H1 (cell line): ENCODE measurements at regions not wholly inside any gene's neighbourhood (a gene's known extent, or its start where the extent isn't known, plus 50 kb on each side); places are given as distances from the start of the nearest gene placed in this dataset.

Source experiments
- EZH2 ChIP-seq: fragments of 200-600 bp; sonication (generic); IDR thresholded peaks from 2 replicates; pipeline ENCODE4 v1.7.1; 2012; ENCODE audit warnings: low read depth, mild to moderate bottlenecking, moderate library complexity, low read length, inconsistent platforms; ENCODE audit not compliant: severe bottlenecking
- RAD21 ChIP-seq, 2 experiments: IDR thresholded peaks in 1 of 2; conservative IDR thresholded peaks in 1 of 2; 2 replicates each; pipeline ENCODE4 v1.6.1; 2011; ENCODE audit warnings: low read depth in 2 of 2, low read length in 2 of 2, improper control_type of control experiment in 1 of 2, inconsistent platforms in 1 of 2, mild to moderate bottlenecking in 1 of 2, moderate library complexity in 1 of 2
- RNF2 ChIP-seq: fragments of 200-900, 300-1000 bp; sonication (generic); IDR thresholded peaks from 2 replicates; pipeline ENCODE4 v1.7.1; 2016; ENCODE audit warnings: borderline replicate concordance, low read depth, mild to moderate bottlenecking, antibody characterized with exemption, low read length; ENCODE audit not compliant: poor library complexity, severe bottlenecking; ENCODE audit errors: missing control alignments
- TF ChIP-seq, protein P1 (sequence below), 3 experiments: IDR thresholded peaks; 1 replicate in 2 of 3; 2 replicates in 1 of 3; pipeline versions ENCODE4 v1.5.1 to v1.6.1; 2011; ENCODE audit warnings: low read length in 3 of 3, mild to moderate bottlenecking in 3 of 3, inconsistent platforms in 2 of 3, low read depth in 1 of 3, moderate library complexity in 1 of 3; ENCODE audit not compliant: insufficient read depth in 1 of 3; ENCODE audit errors: control extremely low read depth in 1 of 3
- TF ChIP-seq, protein P2 (sequence below): fragments of 300-600 bp; sonication (generic); IDR thresholded peaks from 2 replicates; pipeline ENCODE4 v1.7.1; 2012; ENCODE audit warnings: low read length, moderate library complexity, mild to moderate bottlenecking, inconsistent platforms; ENCODE audit not compliant: insufficient replicate concordance
- TF ChIP-seq, protein P3 (sequence below): IDR thresholded peaks from 2 replicates; pipeline ENCODE4 v1.6.1; 2012; ENCODE audit warnings: low read length, inconsistent platforms

DNA sequence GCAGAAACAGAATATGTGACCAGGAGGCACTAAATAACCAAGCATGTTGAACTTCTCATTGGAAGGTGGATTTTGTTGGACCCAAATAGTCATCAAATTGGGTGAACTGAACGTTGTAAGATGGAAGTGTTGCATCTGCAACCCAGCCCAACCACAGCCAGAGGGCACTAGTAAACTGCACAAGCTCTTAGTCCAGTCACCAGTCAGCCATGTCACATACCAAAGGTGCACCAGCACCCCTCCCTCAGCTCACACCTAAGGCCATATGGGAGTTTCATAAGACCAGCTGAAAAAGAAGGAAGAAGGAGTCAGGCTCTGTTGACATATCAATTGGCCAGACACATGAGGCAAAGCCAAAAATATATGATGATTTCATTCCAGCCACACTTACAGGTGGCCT, 481.7 kb upstream of the NR5A2 start (continued):
- TF ChIP-seq, protein P1, sequence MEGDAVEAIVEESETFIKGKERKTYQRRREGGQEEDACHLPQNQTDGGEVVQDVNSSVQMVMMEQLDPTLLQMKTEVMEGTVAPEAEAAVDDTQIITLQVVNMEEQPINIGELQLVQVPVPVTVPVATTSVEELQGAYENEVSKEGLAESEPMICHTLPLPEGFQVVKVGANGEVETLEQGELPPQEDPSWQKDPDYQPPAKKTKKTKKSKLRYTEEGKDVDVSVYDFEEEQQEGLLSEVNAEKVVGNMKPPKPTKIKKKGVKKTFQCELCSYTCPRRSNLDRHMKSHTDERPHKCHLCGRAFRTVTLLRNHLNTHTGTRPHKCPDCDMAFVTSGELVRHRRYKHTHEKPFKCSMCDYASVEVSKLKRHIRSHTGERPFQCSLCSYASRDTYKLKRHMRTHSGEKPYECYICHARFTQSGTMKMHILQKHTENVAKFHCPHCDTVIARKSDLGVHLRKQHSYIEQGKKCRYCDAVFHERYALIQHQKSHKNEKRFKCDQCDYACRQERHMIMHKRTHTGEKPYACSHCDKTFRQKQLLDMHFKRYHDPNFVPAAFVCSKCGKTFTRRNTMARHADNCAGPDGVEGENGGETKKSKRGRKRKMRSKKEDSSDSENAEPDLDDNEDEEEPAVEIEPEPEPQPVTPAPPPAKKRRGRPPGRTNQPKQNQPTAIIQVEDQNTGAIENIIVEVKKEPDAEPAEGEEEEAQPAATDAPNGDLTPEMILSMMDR (IDR thresholded peaks at IDR 0.05; ENCODE audit: control extremely low read depth in 1 of 3, insufficient read depth in 1 of 3, low read depth in 1 of 3, low read length in 3 of 3): peak; percentile 41 to 70 (median 49)
- TF ChIP-seq RNF2 (no peak), EZH2 (no peak), RAD21 (IDR thresholded peaks at IDR 0.05 in 1 of 2, conservative IDR thresholded peaks at IDR 0.05 in 1 of 2; ENCODE audit: low read depth in 2 of 2, low read length in 2 of 2) (peak; percentile 73 to 76)
- TF ChIP-seq, protein P2, sequence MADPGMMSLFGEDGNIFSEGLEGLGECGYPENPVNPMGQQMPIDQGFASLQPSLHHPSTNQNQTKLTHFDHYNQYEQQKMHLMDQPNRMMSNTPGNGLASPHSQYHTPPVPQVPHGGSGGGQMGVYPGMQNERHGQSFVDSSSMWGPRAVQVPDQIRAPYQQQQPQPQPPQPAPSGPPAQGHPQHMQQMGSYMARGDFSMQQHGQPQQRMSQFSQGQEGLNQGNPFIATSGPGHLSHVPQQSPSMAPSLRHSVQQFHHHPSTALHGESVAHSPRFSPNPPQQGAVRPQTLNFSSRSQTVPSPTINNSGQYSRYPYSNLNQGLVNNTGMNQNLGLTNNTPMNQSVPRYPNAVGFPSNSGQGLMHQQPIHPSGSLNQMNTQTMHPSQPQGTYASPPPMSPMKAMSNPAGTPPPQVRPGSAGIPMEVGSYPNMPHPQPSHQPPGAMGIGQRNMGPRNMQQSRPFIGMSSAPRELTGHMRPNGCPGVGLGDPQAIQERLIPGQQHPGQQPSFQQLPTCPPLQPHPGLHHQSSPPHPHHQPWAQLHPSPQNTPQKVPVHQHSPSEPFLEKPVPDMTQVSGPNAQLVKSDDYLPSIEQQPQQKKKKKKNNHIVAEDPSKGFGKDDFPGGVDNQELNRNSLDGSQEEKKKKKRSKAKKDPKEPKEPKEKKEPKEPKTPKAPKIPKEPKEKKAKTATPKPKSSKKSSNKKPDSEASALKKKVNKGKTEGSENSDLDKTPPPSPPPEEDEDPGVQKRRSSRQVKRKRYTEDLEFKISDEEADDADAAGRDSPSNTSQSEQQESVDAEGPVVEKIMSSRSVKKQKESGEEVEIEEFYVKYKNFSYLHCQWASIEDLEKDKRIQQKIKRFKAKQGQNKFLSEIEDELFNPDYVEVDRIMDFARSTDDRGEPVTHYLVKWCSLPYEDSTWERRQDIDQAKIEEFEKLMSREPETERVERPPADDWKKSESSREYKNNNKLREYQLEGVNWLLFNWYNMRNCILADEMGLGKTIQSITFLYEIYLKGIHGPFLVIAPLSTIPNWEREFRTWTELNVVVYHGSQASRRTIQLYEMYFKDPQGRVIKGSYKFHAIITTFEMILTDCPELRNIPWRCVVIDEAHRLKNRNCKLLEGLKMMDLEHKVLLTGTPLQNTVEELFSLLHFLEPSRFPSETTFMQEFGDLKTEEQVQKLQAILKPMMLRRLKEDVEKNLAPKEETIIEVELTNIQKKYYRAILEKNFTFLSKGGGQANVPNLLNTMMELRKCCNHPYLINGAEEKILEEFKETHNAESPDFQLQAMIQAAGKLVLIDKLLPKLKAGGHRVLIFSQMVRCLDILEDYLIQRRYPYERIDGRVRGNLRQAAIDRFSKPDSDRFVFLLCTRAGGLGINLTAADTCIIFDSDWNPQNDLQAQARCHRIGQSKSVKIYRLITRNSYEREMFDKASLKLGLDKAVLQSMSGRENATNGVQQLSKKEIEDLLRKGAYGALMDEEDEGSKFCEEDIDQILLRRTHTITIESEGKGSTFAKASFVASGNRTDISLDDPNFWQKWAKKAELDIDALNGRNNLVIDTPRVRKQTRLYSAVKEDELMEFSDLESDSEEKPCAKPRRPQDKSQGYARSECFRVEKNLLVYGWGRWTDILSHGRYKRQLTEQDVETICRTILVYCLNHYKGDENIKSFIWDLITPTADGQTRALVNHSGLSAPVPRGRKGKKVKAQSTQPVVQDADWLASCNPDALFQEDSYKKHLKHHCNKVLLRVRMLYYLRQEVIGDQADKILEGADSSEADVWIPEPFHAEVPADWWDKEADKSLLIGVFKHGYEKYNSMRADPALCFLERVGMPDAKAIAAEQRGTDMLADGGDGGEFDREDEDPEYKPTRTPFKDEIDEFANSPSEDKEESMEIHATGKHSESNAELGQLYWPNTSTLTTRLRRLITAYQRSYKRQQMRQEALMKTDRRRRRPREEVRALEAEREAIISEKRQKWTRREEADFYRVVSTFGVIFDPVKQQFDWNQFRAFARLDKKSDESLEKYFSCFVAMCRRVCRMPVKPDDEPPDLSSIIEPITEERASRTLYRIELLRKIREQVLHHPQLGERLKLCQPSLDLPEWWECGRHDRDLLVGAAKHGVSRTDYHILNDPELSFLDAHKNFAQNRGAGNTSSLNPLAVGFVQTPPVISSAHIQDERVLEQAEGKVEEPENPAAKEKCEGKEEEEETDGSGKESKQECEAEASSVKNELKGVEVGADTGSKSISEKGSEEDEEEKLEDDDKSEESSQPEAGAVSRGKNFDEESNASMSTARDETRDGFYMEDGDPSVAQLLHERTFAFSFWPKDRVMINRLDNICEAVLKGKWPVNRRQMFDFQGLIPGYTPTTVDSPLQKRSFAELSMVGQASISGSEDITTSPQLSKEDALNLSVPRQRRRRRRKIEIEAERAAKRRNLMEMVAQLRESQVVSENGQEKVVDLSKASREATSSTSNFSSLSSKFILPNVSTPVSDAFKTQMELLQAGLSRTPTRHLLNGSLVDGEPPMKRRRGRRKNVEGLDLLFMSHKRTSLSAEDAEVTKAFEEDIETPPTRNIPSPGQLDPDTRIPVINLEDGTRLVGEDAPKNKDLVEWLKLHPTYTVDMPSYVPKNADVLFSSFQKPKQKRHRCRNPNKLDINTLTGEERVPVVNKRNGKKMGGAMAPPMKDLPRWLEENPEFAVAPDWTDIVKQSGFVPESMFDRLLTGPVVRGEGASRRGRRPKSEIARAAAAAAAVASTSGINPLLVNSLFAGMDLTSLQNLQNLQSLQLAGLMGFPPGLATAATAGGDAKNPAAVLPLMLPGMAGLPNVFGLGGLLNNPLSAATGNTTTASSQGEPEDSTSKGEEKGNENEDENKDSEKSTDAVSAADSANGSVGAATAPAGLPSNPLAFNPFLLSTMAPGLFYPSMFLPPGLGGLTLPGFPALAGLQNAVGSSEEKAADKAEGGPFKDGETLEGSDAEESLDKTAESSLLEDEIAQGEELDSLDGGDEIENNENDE: no peak
- TF ChIP-seq, protein P3, sequence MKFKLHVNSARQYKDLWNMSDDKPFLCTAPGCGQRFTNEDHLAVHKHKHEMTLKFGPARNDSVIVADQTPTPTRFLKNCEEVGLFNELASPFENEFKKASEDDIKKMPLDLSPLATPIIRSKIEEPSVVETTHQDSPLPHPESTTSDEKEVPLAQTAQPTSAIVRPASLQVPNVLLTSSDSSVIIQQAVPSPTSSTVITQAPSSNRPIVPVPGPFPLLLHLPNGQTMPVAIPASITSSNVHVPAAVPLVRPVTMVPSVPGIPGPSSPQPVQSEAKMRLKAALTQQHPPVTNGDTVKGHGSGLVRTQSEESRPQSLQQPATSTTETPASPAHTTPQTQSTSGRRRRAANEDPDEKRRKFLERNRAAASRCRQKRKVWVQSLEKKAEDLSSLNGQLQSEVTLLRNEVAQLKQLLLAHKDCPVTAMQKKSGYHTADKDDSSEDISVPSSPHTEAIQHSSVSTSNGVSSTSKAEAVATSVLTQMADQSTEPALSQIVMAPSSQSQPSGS: no peak
